Mesenchymal stem cell (in vitro differentiated cells and primary cell): ENCODE measurements at regions not wholly inside any gene's neighbourhood (a gene's known extent, or its start where the extent isn't known, plus 50 kb on each side); places are given as distances from the start of the nearest gene placed in this dataset.

Source experiments
- DNase-seq: peaks from one replicate; pipeline ENCODE4 v3.0.0-alpha.2; 2013
- H2AFZ ChIP-seq: one replicate; pipeline ENCODE4 v1.6.1; 2013; ENCODE audit warnings: low read depth, mild to moderate bottlenecking, control low read depth, inconsistent platforms, low read length, moderate library complexity
- H2AK5ac ChIP-seq: 2 replicates; pipeline ENCODE4 v1.6.1; 2013; ENCODE audit warnings: low read length, moderate library complexity, mild to moderate bottlenecking, inconsistent platforms; ENCODE audit not compliant: severe bottlenecking
- H2BK120ac ChIP-seq: one replicate; pipeline ENCODE4 v1.6.1; 2013; ENCODE audit warnings: low read depth, mild to moderate bottlenecking, inconsistent platforms, low read length, moderate library complexity
- H2BK12ac ChIP-seq, 2 experiments: one replicate each; pipeline ENCODE4 v1.6.1; 2013; ENCODE audit warnings: inconsistent platforms in 2 of 2, low read length in 2 of 2, mild to moderate bottlenecking in 2 of 2, moderate library complexity in 2 of 2, control low read depth in 1 of 2
- H2BK15ac ChIP-seq: one replicate; pipeline ENCODE4 v1.6.1; 2013; ENCODE audit warnings: mild to moderate bottlenecking, low read depth, inconsistent platforms; ENCODE audit not compliant: poor library complexity, severe bottlenecking
- H2BK5ac ChIP-seq: 2 replicates; pipeline ENCODE4 v1.6.1; 2013; ENCODE audit warnings: low read depth, mild to moderate bottlenecking, low read length, control low read depth, inconsistent platforms; ENCODE audit not compliant: poor library complexity, severe bottlenecking
- H3K14ac ChIP-seq, 2 experiments: one replicate each; pipeline ENCODE4 v1.6.1; 2013; ENCODE audit warnings: inconsistent platforms in 2 of 2, low read length in 2 of 2, control low read depth in 1 of 2, mild to moderate bottlenecking in 1 of 2, moderate library complexity in 1 of 2
- H3K18ac ChIP-seq, 2 experiments: one replicate each; pipeline ENCODE4 v1.6.1; 2013; ENCODE audit warnings: inconsistent platforms in 2 of 2, low read length in 2 of 2, control low read depth in 1 of 2, low read depth in 1 of 2, mild to moderate bottlenecking in 1 of 2
- H3K23ac ChIP-seq, 2 experiments: one replicate each; pipeline ENCODE4 v1.6.1; 2013; ENCODE audit warnings: inconsistent platforms in 2 of 2, low read length in 2 of 2, mild to moderate bottlenecking in 2 of 2, moderate library complexity in 2 of 2, control low read depth in 1 of 2
- H3K27ac ChIP-seq: 2 replicates; pipeline ENCODE4 v1.5.1; 2013; ENCODE audit warnings: mild to moderate bottlenecking, moderate library complexity, low read length, control low read depth, inconsistent platforms; ENCODE audit not compliant: poor library complexity, severe bottlenecking
- H3K27me3 ChIP-seq, 2 experiments: 2 replicates each; pipeline versions ENCODE4 v1.6.1 to v1.7.0; 2013; ENCODE audit warnings: low read length in 2 of 2, mild to moderate bottlenecking in 2 of 2, moderate library complexity in 2 of 2, control low read depth in 1 of 2, inconsistent platforms in 1 of 2; ENCODE audit not compliant: control insufficient read depth in 1 of 2, insufficient read depth in 1 of 2
- H3K36me3 ChIP-seq, 2 experiments: 2 replicates each; pipeline versions ENCODE4 v1.6.1 to v1.7.0; 2013; ENCODE audit warnings: low read length in 2 of 2, control low read depth in 1 of 2, inconsistent platforms in 1 of 2, low read depth in 1 of 2, mild to moderate bottlenecking in 1 of 2; ENCODE audit not compliant: insufficient read depth in 2 of 2, control insufficient read depth in 1 of 2
- H3K4ac ChIP-seq, 2 experiments: one replicate each; pipeline ENCODE4 v1.6.1; 2013; ENCODE audit warnings: inconsistent platforms in 2 of 2, low read length in 2 of 2, mild to moderate bottlenecking in 2 of 2, moderate library complexity in 2 of 2, control low read depth in 1 of 2, low read depth in 1 of 2
- H3K4me1 ChIP-seq: 2 replicates; pipeline ENCODE4 v1.6.1; 2013; ENCODE audit warnings: low read depth, low read length, control low read depth; ENCODE audit not compliant: control insufficient read depth, insufficient read depth
- H3K4me2 ChIP-seq: 2 replicates; pipeline ENCODE4 v1.6.1; 2013; ENCODE audit warnings: low read length, mild to moderate bottlenecking, inconsistent platforms; ENCODE audit not compliant: poor library complexity, severe bottlenecking
- H3K4me3 ChIP-seq, 2 experiments: 2 replicates each; pipeline versions ENCODE4 v1.5.1 to v1.7.0; 2013; ENCODE audit warnings: low read length in 2 of 2, mild to moderate bottlenecking in 2 of 2, control low read depth in 1 of 2, low read depth in 1 of 2; ENCODE audit not compliant: insufficient read depth in 1 of 2
- H3K79me1 ChIP-seq: replicated peaks from 2 replicates; pipeline ENCODE4 v1.6.1; 2013; ENCODE audit warnings: mild to moderate bottlenecking, control low read depth, low read length, inconsistent platforms; ENCODE audit not compliant: poor library complexity, severe bottlenecking
- H3K9ac ChIP-seq: 2 replicates; pipeline ENCODE4 v1.7.0; 2013; ENCODE audit warnings: mild to moderate bottlenecking, low read length, moderate library complexity
- H3K9me3 ChIP-seq: 2 replicates; pipeline ENCODE4 v1.7.0; 2013; ENCODE audit warnings: mild to moderate bottlenecking, low read length; ENCODE audit not compliant: control insufficient read depth
- H4K8ac ChIP-seq: one replicate; pipeline ENCODE4 v1.6.1; 2013; ENCODE audit warnings: inconsistent platforms, mild to moderate bottlenecking, low read length, moderate library complexity
- H4K91ac ChIP-seq: one replicate; pipeline ENCODE4 v1.6.1; 2013; ENCODE audit warnings: mild to moderate bottlenecking, low read length, inconsistent platforms
- WGBS: methylation state at CpG from one replicate; pipeline ENCODE4 v1.1.7; 2013; ENCODE audit warnings: mixed read lengths; 5-methylcytosine and 5-hydroxymethylcytosine counted together

- Histone ChIP-seq H2BK5ac (no peak overlapping the region), H4K91ac (no peak overlapping the region), H3K27me3 (no peaks in the 10 kb centered on the region), H4K8ac (no peak overlapping the region), H3K27ac (no peak overlapping the region), H3K14ac (no peak overlapping the region), H3K9me3 (no peaks in the 10 kb centered on the region), H3K4me3 (no peak overlapping the region), H3K4me1 (no peaks in the 10 kb centered on the region), H2AFZ (no peak overlapping the region), H2BK12ac (no peak overlapping the region), H3K79me1 (no peaks in the 10 kb centered on the region), H3K9ac (no peak overlapping the region), H3K18ac (no peak overlapping the region), H3K4ac (no peak overlapping the region), H3K4me2 (no peak overlapping the region), H2AK5ac (no peak overlapping the region), H3K36me3 (no peaks in the 10 kb centered on the region), H2BK15ac (no peak overlapping the region), H3K23ac (no peak overlapping the region), H2BK120ac (no peak overlapping the region)
- WGBS: over 99% methylated on average over 6 of the region's 7 CpGs
- DNase-seq: no peak
Observed at GRCh38 chr2:19209575-19210341, 148.7 kb downstream of the OSR1 start.

GRCh38 chr2:19208479-19209199 lies 149.8 kb downstream of the OSR1 start:
- Histone ChIP-seq H3K14ac (no peak overlapping the region), H3K79me1 (no peaks in the 10 kb centered on the region), H3K23ac (no peak overlapping the region)

GRCh38 chr2:19207452-19207851 lies 151.0 kb downstream of the OSR1 start:
- DNase-seq: no peak
- Histone ChIP-seq H3K9me3 (no peaks in the 10 kb centered on the region), H2BK15ac (no peak overlapping the region), H4K91ac (no peak overlapping the region), H3K79me1 (no peaks in the 10 kb centered on the region), H3K4me1 (no peaks in the 10 kb centered on the region), H3K9ac (no peak overlapping the region), H4K8ac (no peak overlapping the region), H2BK12ac (no peak overlapping the region), H3K27ac (no peak overlapping the region), H3K18ac (no peak overlapping the region), H2BK5ac (no peak overlapping the region), H3K14ac (no peak overlapping the region), H3K4me3 (no peak overlapping the region), H3K23ac (no peak overlapping the region), H3K4me2 (no peak overlapping the region), H2AK5ac (no peak overlapping the region), H3K36me3 (no peaks in the 10 kb centered on the region), H2BK120ac (no peak overlapping the region), H2AFZ (no peak overlapping the region), H3K27me3 (no peaks in the 10 kb centered on the region), H3K4ac (no peak overlapping the region)
- 83% methylated on average over 8 of the region's 8 CpGs for WGBS

More at GRCh38 chr2:19208479-19209199, 149.8 kb downstream of the OSR1 start:
- no peak overlapping the region for H4K8ac ChIP-seq
- no peak overlapping the region for H2BK120ac ChIP-seq
- H2BK5ac ChIP-seq: no peak overlapping the region
- no peak for DNase-seq
- no peak overlapping the region for H2AFZ ChIP-seq
- H3K9ac ChIP-seq: no peak overlapping the region
- H3K36me3 ChIP-seq: no peaks in the 10 kb centered on the region
- H3K27me3 ChIP-seq: no peaks in the 10 kb centered on the region
- H4K91ac ChIP-seq: no peak overlapping the region
- H3K4ac ChIP-seq: no peak overlapping the region
- no peak overlapping the region for H3K4me2 ChIP-seq
- H3K27ac ChIP-seq: no peak overlapping the region
- no peak overlapping the region for H2BK12ac ChIP-seq
- no peak overlapping the region for H2AK5ac ChIP-seq
- no peak overlapping the region for H2BK15ac ChIP-seq
- no peak overlapping the region for H3K18ac ChIP-seq
- no peaks in the 10 kb centered on the region for H3K9me3 ChIP-seq
- H3K4me3 ChIP-seq: no peak overlapping the region
- 89% methylated on average over 3 of the region's 4 CpGs for WGBS
- H3K4me1 ChIP-seq: no peaks in the 10 kb centered on the region

- Histone ChIP-seq H4K8ac (no peak overlapping the region), H2BK5ac (no peak overlapping the region), H3K23ac (no peak overlapping the region), H3K36me3 (no peaks in the 10 kb centered on the region), H3K4ac (no peak overlapping the region), H4K91ac (no peak overlapping the region), H2BK12ac (no peak overlapping the region), H3K14ac (no peak overlapping the region), H3K9ac (no peak overlapping the region), H3K4me2 (no peak overlapping the region), H3K9me3 (no peaks in the 10 kb centered on the region), H2AFZ (no peak overlapping the region), H2BK120ac (no peak overlapping the region), H2BK15ac (no peak overlapping the region), H3K18ac (no peak overlapping the region), H3K4me3 (no peak overlapping the region), H3K27me3 (no peaks in the 10 kb centered on the region), H3K4me1 (no peaks in the 10 kb centered on the region), H3K79me1 (no peaks in the 10 kb centered on the region), H3K27ac (no peak overlapping the region), H2AK5ac (no peak overlapping the region)
- DNase-seq: no peak
- 83% methylated on average over 4 of the region's 4 CpGs for WGBS
Observed at GRCh38 chr2:19205983-19206533, 152.4 kb downstream of the OSR1 start.
